ENCODE measurements at regions not wholly inside any gene's neighbourhood (a gene's known extent, or its start where the extent isn't known, plus 50 kb on each side); places are given as distances from the start of the nearest gene placed in this dataset.

GRCh38 chr5:167051402-167051768 lies 1240.1 kb upstream of the WWC1 start (continued):
- no peak for TF ChIP-seq CTCF (IDR thresholded peaks at IDR 0.05; ENCODE audit: low read depth, low read length, missing input control)

- Histone ChIP-seq H3K27me3 (ENCODE audit: control insufficient read depth in 4 of 4, insufficient read depth in 4 of 4, low read length in 3 of 4) (peaks cover 0 to 3% (median 0%) of the 10 kb centered on the region in 4 donors), H3K9me3 (ENCODE audit: control insufficient read depth in 4 of 4, low read length in 3 of 4) (no peaks in the 10 kb centered on the region), H3K9ac (ENCODE audit: low read depth in 1 of 2, low read length in 2 of 2) (no peak overlapping the region), H3K27ac (ENCODE audit: low read depth in 1 of 2, low read length in 2 of 2) (no peak overlapping the region), H3K4me3 (ENCODE audit: low read depth in 1 of 3, low read length in 3 of 3) (no peak overlapping the region), H3K4me1 (ENCODE audit: control insufficient read depth in 4 of 4, insufficient read depth in 4 of 4, low read length in 3 of 4) (no peaks in the 10 kb centered on the region), H3K36me3 (ENCODE audit: control insufficient read depth in 4 of 4, insufficient read depth in 3 of 4, low read depth in 1 of 4, low read length in 3 of 4) (no peaks in the 10 kb centered on the region)
- 73% methylated on average over 1 of the region's 1 CpG for WGBS
- DNase-seq (ENCODE audit: low spot score): no peak
- TF ChIP-seq ZBTB33 (IDR thresholded peaks at IDR 0.05) (no peak), EGR1 (IDR thresholded peaks at IDR 0.05; ENCODE audit: low read depth in 2 of 2) (no peak), ATF3 (IDR thresholded peaks at IDR 0.05) (no peak), HNF4G (IDR thresholded peaks at IDR 0.05) (no peak), SP1 (IDR thresholded peaks at IDR 0.05) (no peak), FOXA2 (IDR thresholded peaks at IDR 0.05) (no peak), FOXA1 (IDR thresholded peaks at IDR 0.05) (no peak), RXRA (IDR thresholded peaks at IDR 0.05) (no peak), RAD21 (IDR thresholded peaks at IDR 0.05) (no peak), NR2F2 (IDR thresholded peaks at IDR 0.05) (no peak), JUND (IDR thresholded peaks at IDR 0.05) (no peak), TAF1 (conservative IDR thresholded peaks at IDR 0.05) (no peak), GABPA (IDR thresholded peaks at IDR 0.05 in 1 of 2, conservative IDR thresholded peaks at IDR 0.05 in 1 of 2) (no peak), MAX (IDR thresholded peaks at IDR 0.05) (no peak), YY1 (IDR thresholded peaks at IDR 0.05) (no peak), CTCF (IDR thresholded peaks at IDR 0.05; ENCODE audit: low read depth, low read length, missing input control) (no peak), HNF4A (conservative IDR thresholded peaks at IDR 0.05) (no peak), REST (IDR thresholded peaks at IDR 0.05) (no peak)
Measured at GRCh38 chr5:167052791-167053190, 1238.7 kb upstream of the WWC1 start.

Data from liver (tissue), 8 donors.